ENCODE measurements at regions not wholly inside any gene's neighbourhood (a gene's known extent, or its start where the extent isn't known, plus 50 kb on each side); places are given as distances from the start of the nearest gene placed in this dataset.

- 60% methylated on average over 1 of the region's 1 CpG for WGBS, 2 donors
- peaks cover 0 to 4% (median 0%) of the 10 kb centered on the region in 4 donors for H3K9me3 ChIP-seq
- DNase-seq, result no peak
- H3K27ac ChIP-seq, result no peak overlapping the region
- no peaks in the 10 kb centered on the region for H3K4me1 ChIP-seq
- no peak for TF ChIP-seq POLR2AphosphoS5 (IDR thresholded peaks at IDR 0.05)
- TF ChIP-seq POLR2A (IDR thresholded peaks at IDR 0.05), result no peak
- TF ChIP-seq CTCF (IDR thresholded peaks at IDR 0.05), result no peak
- no peak for TF ChIP-seq EP300 (IDR thresholded peaks at IDR 0.05)
- no peaks in the 10 kb centered on the region for H3K36me3 ChIP-seq
- no peak for ATAC-seq (ENCODE audit: low FRiP score in 2 of 2)
- H3K27me3 ChIP-seq, result no peaks in the 10 kb centered on the region
- no peak overlapping the region for H3K4me3 ChIP-seq
These were observed 686.7 kb downstream of the COL12A1 start for GRCh38 chr6:74519163-74519562.

- ATAC-seq (ENCODE audit: low FRiP score in 2 of 2), result no peak
These were observed 687.8 kb downstream of the COL12A1 start for GRCh38 chr6:74518035-74518434.

GRCh38 chr6:74510878-74511277, 695.0 kb downstream of the COL12A1 start:
- H3K27me3 ChIP-seq, result no peaks in the 10 kb centered on the region
- H3K9me3 ChIP-seq, result peaks cover 2 to 7% (median 5%) of the 10 kb centered on the region in 4 donors
- no peaks in the 10 kb centered on the region for H3K4me1 ChIP-seq
- ATAC-seq (ENCODE audit: low FRiP score in 2 of 2), result no peak
- no peak overlapping the region for H3K27ac ChIP-seq
- no peak for DNase-seq
- no peak overlapping the region for H3K4me3 ChIP-seq
- H3K36me3 ChIP-seq, result no peaks in the 10 kb centered on the region
- 95 to 97% methylated on average over 3 of the region's 3 CpGs for WGBS, 2 donors
- TF ChIP-seq POLR2AphosphoS5 (IDR thresholded peaks at IDR 0.05) (no peak), CTCF (IDR thresholded peaks at IDR 0.05) (no peak)

More at GRCh38 chr6:74518035-74518434, 687.8 kb downstream of the COL12A1 start:
- no peak overlapping the region for H3K27ac ChIP-seq
- no peak for TF ChIP-seq POLR2A (IDR thresholded peaks at IDR 0.05)
- no peak for TF ChIP-seq POLR2AphosphoS5 (IDR thresholded peaks at IDR 0.05)
- no peak for TF ChIP-seq CTCF (IDR thresholded peaks at IDR 0.05)
- no peak for TF ChIP-seq EP300 (IDR thresholded peaks at IDR 0.05)
- peaks cover 0 to 4% (median 0%) of the 10 kb centered on the region in 4 donors for H3K9me3 ChIP-seq
- H3K4me3 ChIP-seq, result no peak overlapping the region
- H3K4me1 ChIP-seq, result no peaks in the 10 kb centered on the region
- no peak for DNase-seq
- H3K27me3 ChIP-seq, result no peaks in the 10 kb centered on the region
- no peaks in the 10 kb centered on the region for H3K36me3 ChIP-seq
- 86 to 95% methylated on average over 1 of the region's 1 CpG for WGBS, 2 donors

- H3K36me3 ChIP-seq, result no peaks in the 10 kb centered on the region
- H3K27ac ChIP-seq, result no peak overlapping the region
- peaks cover 7 to 24% (median 23%) of the 10 kb centered on the region in 4 donors for H3K9me3 ChIP-seq
- H3K4me3 ChIP-seq, result no peak overlapping the region
- H3K27me3 ChIP-seq, result no peaks in the 10 kb centered on the region
- 72 to 91% methylated on average over 1 of the region's 1 CpG for WGBS, 2 donors
- DNase-seq, result no peak
- H3K4me1 ChIP-seq, result no peaks in the 10 kb centered on the region
- no peak for ATAC-seq (ENCODE audit: low FRiP score in 2 of 2)
- TF ChIP-seq EP300 (IDR thresholded peaks at IDR 0.05) (no peak), CTCF (IDR thresholded peaks at IDR 0.05) (no peak), POLR2A (IDR thresholded peaks at IDR 0.05) (no peak), POLR2AphosphoS5 (IDR thresholded peaks at IDR 0.05) (no peak)
These were observed 698.2 kb downstream of the COL12A1 start for GRCh38 chr6:74507649-74508048.

GRCh38 chr6:74505391-74505790, 700.5 kb downstream of the COL12A1 start:
- peaks cover 7 to 24% (median 20%) of the 10 kb centered on the region in 4 donors for H3K9me3 ChIP-seq
- DNase-seq (no peak), ATAC-seq (ENCODE audit: low FRiP score in 2 of 2) (no peak)
- no peaks in the 10 kb centered on the region for H3K36me3 ChIP-seq
- H3K4me1 ChIP-seq, result no peaks in the 10 kb centered on the region
- H3K4me3 ChIP-seq, result no peak overlapping the region
- 82 to 89% methylated on average over 1 of the region's 1 CpG for WGBS, 2 donors
- no peak overlapping the region for H3K27ac ChIP-seq
- TF ChIP-seq EP300 (IDR thresholded peaks at IDR 0.05) (no peak), POLR2A (IDR thresholded peaks at IDR 0.05) (no peak), POLR2AphosphoS5 (IDR thresholded peaks at IDR 0.05) (no peak), CTCF (IDR thresholded peaks at IDR 0.05) (no peak)
- no peaks in the 10 kb centered on the region for H3K27me3 ChIP-seq

Measured in upper lobe of left lung (tissue), 6 donors.